ENCODE measurements at regions not wholly inside any gene's neighbourhood (a gene's known extent, or its start where the extent isn't known, plus 50 kb on each side); places are given as distances from the start of the nearest gene placed in this dataset.

GRCh38 chr1:106749906-106750305 is 306.6 kb upstream of the PRMT6 start:
- TF ChIP-seq POLR2AphosphoS5 (IDR thresholded peaks at IDR 0.05; ENCODE audit: low read depth, low read length) (no peak), POLR2A (IDR thresholded peaks at IDR 0.05; ENCODE audit: low read depth, low read length) (no peak), TAF1 (IDR thresholded peaks at IDR 0.05; ENCODE audit: borderline replicate concordance, low read depth, low read length) (no peak)
- no peak for FAIRE-seq
- DNase-seq (ENCODE audit: insufficient read length), result no peak

- DNase-seq (ENCODE audit: insufficient read length), result no peak
- TF ChIP-seq POLR2AphosphoS5 (IDR thresholded peaks at IDR 0.05; ENCODE audit: low read depth, low read length) (no peak), TAF1 (IDR thresholded peaks at IDR 0.05; ENCODE audit: borderline replicate concordance, low read depth, low read length) (no peak), POLR2A (IDR thresholded peaks at IDR 0.05; ENCODE audit: low read depth, low read length) (no peak)
- no peak for FAIRE-seq
Measured at GRCh38 chr1:106751002-106751401, 305.5 kb upstream of the PRMT6 start.

GRCh38 chr1:106753066-106753465 is 303.4 kb upstream of the PRMT6 start:
- FAIRE-seq (no peak), DNase-seq (ENCODE audit: insufficient read length) (no peak)
- TF ChIP-seq TAF1 (IDR thresholded peaks at IDR 0.05; ENCODE audit: borderline replicate concordance, low read depth, low read length), result no peak
- no peak for TF ChIP-seq POLR2AphosphoS5 (IDR thresholded peaks at IDR 0.05; ENCODE audit: low read depth, low read length)
- no peak for TF ChIP-seq POLR2A (IDR thresholded peaks at IDR 0.05; ENCODE audit: low read depth, low read length)

DNA sequence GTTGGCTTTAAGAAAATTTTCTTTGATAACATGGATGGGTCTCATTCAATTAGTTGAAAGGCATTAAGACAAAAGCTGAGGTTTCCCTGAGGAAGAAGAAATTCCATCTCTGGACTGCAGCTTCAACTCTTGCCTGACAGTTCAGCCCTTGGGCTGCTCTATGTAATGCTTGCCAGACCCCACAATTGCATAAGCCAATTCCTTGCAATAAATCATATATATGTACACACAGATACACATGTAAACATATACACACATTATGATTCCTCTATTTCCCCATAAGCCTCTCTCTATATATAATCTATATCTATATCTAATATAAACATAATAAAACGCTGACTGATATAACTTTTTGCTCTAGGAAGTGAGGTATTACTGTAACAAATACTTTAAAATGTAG is 301.5 kb upstream of the PRMT6 start:
- TF ChIP-seq POLR2A (IDR thresholded peaks at IDR 0.05; ENCODE audit: low read depth, low read length), result no peak
- no peak for TF ChIP-seq TAF1 (IDR thresholded peaks at IDR 0.05; ENCODE audit: borderline replicate concordance, low read depth, low read length)
- no peak for TF ChIP-seq POLR2AphosphoS5 (IDR thresholded peaks at IDR 0.05; ENCODE audit: low read depth, low read length)
- DNase-seq (ENCODE audit: insufficient read length) (no peak), FAIRE-seq (no peak)

- no peak for DNase-seq (ENCODE audit: insufficient read length)
- FAIRE-seq, result no peak
- TF ChIP-seq POLR2A (IDR thresholded peaks at IDR 0.05; ENCODE audit: low read depth, low read length) (no peak), POLR2AphosphoS5 (IDR thresholded peaks at IDR 0.05; ENCODE audit: low read depth, low read length) (no peak), TAF1 (IDR thresholded peaks at IDR 0.05; ENCODE audit: borderline replicate concordance, low read depth, low read length) (no peak)
Measured at GRCh38 chr1:106755682-106756406, 300.6 kb upstream of the PRMT6 start.

GRCh38 chr1:106756752-106757151 is 299.7 kb upstream of the PRMT6 start:
- TF ChIP-seq TAF1 (IDR thresholded peaks at IDR 0.05; ENCODE audit: borderline replicate concordance, low read depth, low read length) (no peak), POLR2AphosphoS5 (IDR thresholded peaks at IDR 0.05; ENCODE audit: low read depth, low read length) (no peak), POLR2A (IDR thresholded peaks at IDR 0.05; ENCODE audit: low read depth, low read length) (no peak)
- no peak for DNase-seq (ENCODE audit: insufficient read length)

GRCh38 chr1:106768077-106768476 is 288.4 kb upstream of the PRMT6 start:
- FAIRE-seq, result no peak
- TF ChIP-seq POLR2A (IDR thresholded peaks at IDR 0.05; ENCODE audit: low read depth, low read length) (no peak), TAF1 (IDR thresholded peaks at IDR 0.05; ENCODE audit: borderline replicate concordance, low read depth, low read length) (no peak), POLR2AphosphoS5 (IDR thresholded peaks at IDR 0.05; ENCODE audit: low read depth, low read length) (no peak)

More at GRCh38 chr1:106756752-106757151, 299.7 kb upstream of the PRMT6 start:
- no peak for FAIRE-seq

DNA sequence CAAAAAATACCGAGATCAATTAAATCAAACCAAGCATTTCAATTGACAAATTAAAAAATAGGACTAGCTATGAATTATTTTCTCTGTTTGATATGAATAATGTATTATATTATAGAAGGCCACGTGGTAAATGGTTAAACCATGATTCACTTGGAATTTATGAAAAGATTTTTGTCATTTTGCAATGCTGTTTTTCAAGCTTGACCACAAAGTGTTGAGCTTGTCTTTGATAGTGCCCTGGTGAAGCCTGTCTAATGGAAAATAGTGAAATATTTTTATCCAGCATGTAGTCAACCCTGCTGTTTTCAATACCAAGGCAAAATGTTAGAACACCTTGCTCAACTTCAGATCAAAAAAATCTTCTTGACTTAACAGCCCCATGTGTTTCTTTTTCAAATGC is 288.0 kb upstream of the PRMT6 start:
- FAIRE-seq (no peak), DNase-seq (ENCODE audit: insufficient read length) (no peak)
- TF ChIP-seq POLR2AphosphoS5 (IDR thresholded peaks at IDR 0.05; ENCODE audit: low read depth, low read length) (no peak), TAF1 (IDR thresholded peaks at IDR 0.05; ENCODE audit: borderline replicate concordance, low read depth, low read length) (no peak)

More at GRCh38 chr1:106768077-106768476, 288.4 kb upstream of the PRMT6 start:
- no peak for DNase-seq (ENCODE audit: insufficient read length)

DNA sequence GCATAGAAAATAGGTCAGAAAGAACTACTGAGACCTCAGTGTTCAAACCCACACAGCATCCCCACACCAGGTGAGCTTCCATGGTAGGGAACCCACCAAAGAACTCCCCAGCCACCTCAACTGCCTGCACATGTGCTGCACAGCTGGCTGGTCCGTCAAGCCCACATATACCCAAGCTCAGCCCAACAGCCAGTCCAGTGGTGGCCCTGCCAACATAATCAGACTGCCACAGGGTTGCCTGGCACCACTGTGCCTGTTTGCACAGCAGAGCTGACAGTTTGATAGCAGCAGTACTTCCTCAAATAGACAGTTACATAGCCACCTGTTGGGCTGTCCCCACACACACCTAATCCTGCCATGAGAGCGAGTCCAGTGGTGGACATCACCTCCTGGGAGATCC is 283.3 kb upstream of the PRMT6 start:
- DNase-seq (ENCODE audit: insufficient read length), result no peak

DNA sequence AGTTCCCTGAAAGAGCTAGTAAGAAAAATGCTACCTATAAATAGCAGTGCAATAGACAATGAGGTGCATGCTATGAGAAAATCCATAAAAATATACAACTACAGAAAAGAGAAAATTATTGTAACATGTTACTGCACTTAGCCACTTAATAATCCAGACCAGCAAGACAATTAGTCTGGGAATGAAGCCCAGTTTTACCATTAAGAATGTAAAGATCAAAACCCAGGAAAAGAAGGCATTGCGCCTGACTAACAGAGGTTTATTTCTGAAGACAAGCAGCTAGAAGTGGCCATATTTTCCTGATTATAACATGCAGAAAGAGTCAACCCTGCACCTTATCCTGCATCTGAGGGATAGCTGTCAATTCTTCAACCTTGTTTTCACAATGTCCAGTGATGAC is 276.4 kb upstream of the PRMT6 start:
- DNase-seq (ENCODE audit: insufficient read length), result no peak
- TF ChIP-seq POLR2AphosphoS5 (IDR thresholded peaks at IDR 0.05; ENCODE audit: low read depth, low read length) (no peak), POLR2A (IDR thresholded peaks at IDR 0.05; ENCODE audit: low read depth, low read length) (no peak), TAF1 (IDR thresholded peaks at IDR 0.05; ENCODE audit: borderline replicate concordance, low read depth, low read length) (no peak)
- FAIRE-seq, result no peak

More for the DNA sequence above, 283.3 kb upstream of the PRMT6 start:
- FAIRE-seq, result no peak
- TF ChIP-seq POLR2A (IDR thresholded peaks at IDR 0.05; ENCODE audit: low read depth, low read length) (no peak), POLR2AphosphoS5 (IDR thresholded peaks at IDR 0.05; ENCODE audit: low read depth, low read length) (no peak), TAF1 (IDR thresholded peaks at IDR 0.05; ENCODE audit: borderline replicate concordance, low read depth, low read length) (no peak)

DNA sequence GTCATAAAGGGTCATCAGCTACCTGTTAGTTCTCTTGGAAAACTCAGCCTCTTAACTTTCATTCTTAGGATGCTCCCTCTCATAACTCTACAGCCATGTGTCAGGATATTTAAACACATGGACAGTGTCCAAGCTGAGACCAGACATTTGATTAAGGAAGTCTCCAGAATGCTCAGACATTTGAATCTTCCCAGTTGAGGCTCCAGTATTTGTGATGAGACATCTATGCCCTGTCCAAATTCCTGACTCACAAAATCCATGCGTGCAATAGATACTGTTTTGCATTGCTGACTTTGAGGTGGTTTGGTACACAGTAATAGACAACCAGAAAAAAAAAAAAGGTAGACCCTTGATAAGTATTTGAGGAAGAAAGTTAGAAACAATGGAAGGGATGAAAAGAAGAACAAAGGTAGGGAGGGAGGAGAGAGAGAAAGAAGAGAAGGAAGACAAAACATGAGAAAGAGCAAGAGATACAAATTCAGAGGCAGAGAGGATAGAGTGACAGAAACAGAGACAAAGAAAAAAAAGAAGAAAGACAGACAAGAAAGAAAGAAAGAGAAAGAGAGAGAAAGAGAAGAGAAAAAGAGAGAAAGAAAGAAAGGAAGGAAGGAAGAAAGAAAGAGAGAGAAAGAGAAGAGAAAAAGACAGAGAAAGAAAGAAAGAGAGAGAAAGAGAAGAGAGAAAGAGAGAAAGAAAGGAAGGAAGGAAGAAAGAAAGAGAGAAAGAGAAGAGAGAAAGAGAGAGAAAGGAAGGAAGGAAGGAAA is 275.5 kb upstream of the PRMT6 start:
- FAIRE-seq, result no peak
- no peak for TF ChIP-seq TAF1 (IDR thresholded peaks at IDR 0.05; ENCODE audit: borderline replicate concordance, low read depth, low read length)
- TF ChIP-seq POLR2A (IDR thresholded peaks at IDR 0.05; ENCODE audit: low read depth, low read length), result no peak
- TF ChIP-seq POLR2AphosphoS5 (IDR thresholded peaks at IDR 0.05; ENCODE audit: low read depth, low read length), result no peak
- no peak for DNase-seq (ENCODE audit: insufficient read length)

DNA sequence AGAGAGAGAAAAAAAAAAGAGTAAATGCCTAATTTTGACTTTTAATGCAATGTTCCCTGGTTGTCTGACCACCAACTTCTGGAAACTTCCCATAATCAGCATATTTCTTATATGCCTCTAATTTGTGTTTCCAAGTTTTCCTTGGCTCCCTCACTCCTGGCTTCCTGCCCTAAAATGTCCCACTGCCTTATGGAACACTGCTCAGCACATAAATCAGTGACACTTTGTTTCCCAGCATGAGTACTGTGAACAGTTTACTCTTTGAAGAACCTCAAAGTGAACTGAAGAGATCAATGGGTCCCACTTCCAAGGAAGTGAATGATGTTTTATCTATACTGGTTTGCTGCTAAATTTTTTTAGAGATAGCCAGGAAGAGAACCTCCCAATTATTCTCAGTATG is 271.3 kb upstream of the PRMT6 start:
- DNase-seq (ENCODE audit: insufficient read length) (no peak), FAIRE-seq (no peak)
- no peak for TF ChIP-seq POLR2AphosphoS5 (IDR thresholded peaks at IDR 0.05; ENCODE audit: low read depth, low read length)
- TF ChIP-seq TAF1 (IDR thresholded peaks at IDR 0.05; ENCODE audit: borderline replicate concordance, low read depth, low read length), result no peak
- TF ChIP-seq POLR2A (IDR thresholded peaks at IDR 0.05; ENCODE audit: low read depth, low read length), result no peak
